Neuronal stem cell (in vitro differentiated cells): ENCODE measurements at regions not wholly inside any gene's neighbourhood (a gene's known extent, or its start where the extent isn't known, plus 50 kb on each side); places are given as distances from the start of the nearest gene placed in this dataset.

Experiments used
- DNase-seq: peaks from one replicate; pipeline ENCODE4 v3.0.0-alpha.2; 2013; ENCODE audit warnings: low spot score
- H2AFZ ChIP-seq: one replicate; pipeline ENCODE4 v1.6.1; 2013; ENCODE audit warnings: mild to moderate bottlenecking, low read length, inconsistent platforms
- H2AK5ac ChIP-seq: 2 replicates; pipeline ENCODE4 v1.6.1; 2013; ENCODE audit warnings: low read depth, mild to moderate bottlenecking, inconsistent platforms, low read length, moderate library complexity, mixed read lengths
- H2BK120ac ChIP-seq: 2 replicates; pipeline ENCODE4 v1.6.1; 2013; ENCODE audit warnings: low read depth, mild to moderate bottlenecking, inconsistent platforms, low read length, moderate library complexity, mixed read lengths
- H2BK12ac ChIP-seq: one replicate; pipeline ENCODE4 v1.6.1; 2013; ENCODE audit warnings: low read length, inconsistent platforms
- H2BK15ac ChIP-seq: 2 replicates; pipeline ENCODE4 v1.6.1; 2013; ENCODE audit warnings: mild to moderate bottlenecking, low read length, inconsistent platforms, mixed read lengths
- H2BK5ac ChIP-seq: one replicate; pipeline ENCODE4 v1.6.1; 2013; ENCODE audit warnings: inconsistent platforms, mild to moderate bottlenecking, low read length, moderate library complexity
- H3K14ac ChIP-seq: one replicate; pipeline ENCODE4 v1.6.1; 2013; ENCODE audit warnings: low read length, inconsistent platforms
- H3K18ac ChIP-seq: 2 replicates; pipeline ENCODE4 v1.6.1; 2013; ENCODE audit warnings: low read length, inconsistent platforms
- H3K23ac ChIP-seq: 2 replicates; pipeline ENCODE4 v1.6.1; 2013; ENCODE audit warnings: low read depth, mild to moderate bottlenecking, mixed read lengths, low read length, inconsistent platforms; ENCODE audit not compliant: poor library complexity
- H3K27ac ChIP-seq: replicated peaks from 3 replicates; pipeline ENCODE4 v1.5.1; 2013; ENCODE audit warnings: low read length, inconsistent platforms
- H3K27me3 ChIP-seq, 3 experiments: 2 replicates each; pipeline ENCODE4 v1.6.1; 2013; ENCODE audit warnings: low read length in 3 of 3, mild to moderate bottlenecking in 2 of 3, inconsistent platforms in 1 of 3, low read depth in 1 of 3, mixed read lengths in 1 of 3, moderate library complexity in 1 of 3; ENCODE audit not compliant: control insufficient read depth in 3 of 3, insufficient read depth in 3 of 3
- H3K36me3 ChIP-seq, 2 donors: replicated peaks in 1 of 2; 2 replicates each; pipeline ENCODE4 v1.6.1; 2013; ENCODE audit warnings: low read length in 2 of 2; ENCODE audit not compliant: control insufficient read depth in 2 of 2, insufficient read depth in 2 of 2
- H3K4ac ChIP-seq: 2 replicates; pipeline ENCODE4 v1.6.1; 2013; ENCODE audit warnings: inconsistent platforms, mild to moderate bottlenecking, low read length, moderate library complexity
- H3K4me1 ChIP-seq, 2 donors: 1 replicate in 1 of 2; 2 replicates in 1 of 2; pipeline ENCODE4 v1.6.1; 2013; ENCODE audit warnings: low read length in 2 of 2, low read depth in 1 of 2; ENCODE audit not compliant: control insufficient read depth in 2 of 2, insufficient read depth in 1 of 2
- H3K4me2 ChIP-seq: one replicate; pipeline ENCODE4 v1.6.1; 2013; ENCODE audit warnings: mild to moderate bottlenecking, low read length, inconsistent platforms; ENCODE audit not compliant: insufficient read depth, poor library complexity, severe bottlenecking
- H3K4me3 ChIP-seq, 2 donors: 2 replicates each; pipeline ENCODE4 v1.5.1; 2013; ENCODE audit warnings: low read length in 2 of 2, mild to moderate bottlenecking in 2 of 2, inconsistent platforms in 1 of 2, moderate library complexity in 1 of 2
- H3K79me1 ChIP-seq: one replicate; pipeline ENCODE4 v1.6.1; 2013; ENCODE audit warnings: low read depth, mild to moderate bottlenecking, inconsistent platforms, low read length, moderate library complexity
- H3K9ac ChIP-seq: one replicate; pipeline ENCODE4 v1.6.1; 2013; ENCODE audit warnings: mild to moderate bottlenecking, low read depth, low read length, inconsistent platforms; ENCODE audit not compliant: poor library complexity
- H3K9me3 ChIP-seq, 2 donors: replicated peaks in 1 of 2; 2 replicates each; pipeline versions ENCODE3 to v1.6.1; 2013; ENCODE audit warnings: low read length in 2 of 2, mild to moderate bottlenecking in 2 of 2, inconsistent platforms in 1 of 2, low read depth in 1 of 2, mixed read lengths in 1 of 2, moderate library complexity in 1 of 2; ENCODE audit not compliant: control insufficient read depth in 2 of 2, insufficient read depth in 1 of 2
- H4K8ac ChIP-seq: one replicate; pipeline ENCODE4 v1.6.1; 2013; ENCODE audit warnings: low read depth, mild to moderate bottlenecking, inconsistent platforms, low read length, moderate library complexity
- H4K91ac ChIP-seq: one replicate; pipeline ENCODE4 v1.6.1; 2013; ENCODE audit warnings: low read length, low read depth, mild to moderate bottlenecking, inconsistent platforms; ENCODE audit not compliant: poor library complexity
- WGBS, 2 donors: extraction: QIAGEN DNeasy Blood & Tissue Kit; methylation state at CpG; one replicate each; pipeline ENCODE4 v1.1.7; 2013; ENCODE audit warnings: missing lambda C conversion rate in 2 of 2, mixed read lengths in 1 of 2; ENCODE audit not compliant: insufficient read length in 2 of 2, insufficient replicate concordance in 1 of 2; ENCODE audit errors: extremely low coverage in 2 of 2; 5-methylcytosine and 5-hydroxymethylcytosine counted together

- Histone ChIP-seq H4K91ac (no peak overlapping the region), H3K23ac (no peak overlapping the region), H3K4me1 (no peaks in the 10 kb centered on the region), H2AK5ac (no peak overlapping the region), H2BK12ac (no peak overlapping the region), H2BK15ac (no peak overlapping the region), H3K36me3 (no peaks in the 10 kb centered on the region), H4K8ac (no peak overlapping the region), H2AFZ (no peak overlapping the region), H3K79me1 (no peaks in the 10 kb centered on the region), H3K4ac (no peak overlapping the region), H3K27ac (no peak overlapping the region), H3K14ac (no peak overlapping the region), H3K9me3 (no peaks in the 10 kb centered on the region), H3K27me3 (no peaks in the 10 kb centered on the region), H3K9ac (no peak overlapping the region), H2BK5ac (no peak overlapping the region), H2BK120ac (no peak overlapping the region), H3K4me2 (no peak overlapping the region), H3K18ac (no peak overlapping the region), H3K4me3 (no peak overlapping the region)
- no CpG with 5 or more reads among the region's 1 CpG for WGBS, 2 donors
- DNase-seq = no peak
Measured at GRCh38 chr2:210884227-210884626, 327.8 kb downstream of the CPS1 start.

GRCh38 chr2:210888035-210888434 is 331.6 kb downstream of the CPS1 start:
- Histone ChIP-seq H3K36me3 (no peaks in the 10 kb centered on the region), H2BK120ac (no peak overlapping the region), H2BK12ac (no peak overlapping the region), H4K91ac (no peak overlapping the region), H3K79me1 (no peaks in the 10 kb centered on the region), H3K4me2 (no peak overlapping the region), H2BK5ac (no peak overlapping the region), H3K23ac (no peak overlapping the region), H2BK15ac (no peak overlapping the region), H3K9me3 (peaks cover 0 to 5% of the 10 kb centered on the region in 2 donors), H2AFZ (no peak overlapping the region), H3K27me3 (no peaks in the 10 kb centered on the region), H3K14ac (no peak overlapping the region), H3K27ac (no peak overlapping the region), H4K8ac (no peak overlapping the region), H3K4me3 (no peak overlapping the region), H3K4me1 (no peaks in the 10 kb centered on the region), H3K4ac (no peak overlapping the region), H3K9ac (no peak overlapping the region), H2AK5ac (no peak overlapping the region), H3K18ac (no peak overlapping the region)
- WGBS, 2 donors = no CpG with 5 or more reads among the region's 6 CpGs
- no peak for DNase-seq

- Histone ChIP-seq H3K27me3 (no peaks in the 10 kb centered on the region), H3K4ac (no peak overlapping the region), H3K4me2 (no peak overlapping the region), H3K9me3 (peaks cover 1 to 5% of the 10 kb centered on the region in 2 donors), H4K91ac (no peak overlapping the region), H2AK5ac (no peak overlapping the region), H2BK120ac (no peak overlapping the region), H3K14ac (no peak overlapping the region), H3K36me3 (no peaks in the 10 kb centered on the region), H3K4me1 (no peaks in the 10 kb centered on the region), H3K18ac (no peak overlapping the region), H2BK12ac (no peak overlapping the region), H3K4me3 (no peak overlapping the region), H3K79me1 (no peaks in the 10 kb centered on the region), H2AFZ (no peak overlapping the region), H2BK15ac (no peak overlapping the region), H2BK5ac (no peak overlapping the region), H3K27ac (no peak overlapping the region), H4K8ac (no peak overlapping the region), H3K23ac (no peak overlapping the region), H3K9ac (no peak overlapping the region)
- WGBS, 2 donors = no CpG with 5 or more reads among the region's 5 CpGs
- DNase-seq = no peak
Measured at GRCh38 chr2:210895132-210895531, 338.7 kb downstream of the CPS1 start.

GRCh38 chr2:210899131-210899530 is 342.7 kb downstream of the CPS1 start:
- DNase-seq = no peak
- H3K4me3 ChIP-seq = no peak overlapping the region

More at GRCh38 chr2:210899131-210899530, 342.7 kb downstream of the CPS1 start:
- Histone ChIP-seq H2BK5ac (no peak overlapping the region), H2AK5ac (no peak overlapping the region), H4K91ac (no peak overlapping the region), H3K36me3 (no peaks in the 10 kb centered on the region), H3K18ac (no peak overlapping the region), H2BK120ac (no peak overlapping the region), H3K14ac (no peak overlapping the region), H2BK12ac (no peak overlapping the region), H3K9ac (no peak overlapping the region), H3K27me3 (no peaks in the 10 kb centered on the region), H3K27ac (no peak overlapping the region), H3K4me1 (no peaks in the 10 kb centered on the region), H3K4ac (no peak overlapping the region), H4K8ac (no peak overlapping the region), H3K79me1 (no peaks in the 10 kb centered on the region), H3K9me3 (peaks cover 0 to 1% of the 10 kb centered on the region in 2 donors), H3K23ac (no peak overlapping the region), H3K4me2 (no peak overlapping the region), H2BK15ac (no peak overlapping the region), H2AFZ (no peak overlapping the region)
- no CpG with 5 or more reads among the region's 3 CpGs for WGBS, 2 donors
